GM12878 (cell line): ENCODE measurements at regions not wholly inside any gene's neighbourhood (a gene's known extent, or its start where the extent isn't known, plus 50 kb on each side); places are given as distances from the start of the nearest gene placed in this dataset.

Experiments
- ATAC-seq: fragments of 200-7000 bp; cut with Tn5 transposase; 3 replicates; pipeline ENCODE4 v1.9.1; 2020; ENCODE audit warnings: mild to moderate bottlenecking, moderate library complexity
- BruUV-seq: library from RNA; stranded (reverse); fragments of 400-500 nt; replicated peaks from 2 replicates; lab custom pipeline; 2021; lab: Mats Ljungman, UMichigan
- CTCF ChIA-PET: fragments of 300-600 bp; sonication (Branson Sonifier 250); formaldehyde crosslinking; extraction: SDS; loops from one replicate; lab custom pipeline; 2021; ENCODE audit warnings: inconsistent platforms; lab: Yijun Ruan, JAX
- POLR2A ChIA-PET: fragments of 350-600 bp; formaldehyde crosslinking; extraction: SDS; loops from one replicate; lab custom pipeline; 2021; ENCODE audit warnings: inconsistent platforms; lab: Charles Lee
- RAD21 ChIA-PET: fragments of 300-600 bp; sonication (Branson Sonifier 250); formaldehyde crosslinking; loops from one replicate; lab custom pipeline; 2023; ENCODE audit warnings: antibody characterized with exemption; ENCODE audit not compliant: unreplicated experiment; lab: Charles Lee
- SMC1A ChIA-PET: fragments of 300-600 bp; sonication (Branson Sonifier 250); formaldehyde crosslinking; loops from one replicate; lab custom pipeline; 2023; ENCODE audit not compliant: unreplicated experiment, uncharacterized antibody; lab: Charles Lee
- DNase-seq: peaks from one replicate; pipeline ENCODE4 v3.0.0-alpha.2; 2011; ENCODE audit warnings: low read depth, low spot score
- FAIRE-seq: peaks from 3 replicates; lab custom pipeline; 2011; peaks lifted over from hg19 to GRCh38; lab: Jason Lieb, UNC
- H2AFZ ChIP-seq: 2 replicates; pipeline ENCODE4 v1.6.0; 2011; ENCODE audit warnings: low read depth, low read length, control low read depth; ENCODE audit not compliant: control insufficient read depth
- H3K27ac ChIP-seq: 2 replicates; pipeline ENCODE4 v1.5.1; 2011; ENCODE audit warnings: control low read depth; ENCODE audit not compliant: control insufficient read depth, insufficient read depth
- H3K27me3 ChIP-seq, 2 experiments: replicated peaks in 1 of 2; 2 replicates each; pipeline versions ENCODE4 v1.6.0 to v1.6.1; 2011; ENCODE audit warnings: low read length in 1 of 2; ENCODE audit not compliant: control insufficient read depth in 2 of 2, insufficient read depth in 2 of 2
- H3K36me3 ChIP-seq, 2 experiments: 2 replicates each; pipeline ENCODE4 v1.5.1; 2011; ENCODE audit warnings: low read length in 1 of 2; ENCODE audit not compliant: control insufficient read depth in 2 of 2, insufficient read depth in 2 of 2
- H3K4me1 ChIP-seq: 2 replicates; pipeline ENCODE4 v1.6.1; 2011; ENCODE audit warnings: mild to moderate bottlenecking, low read length, moderate library complexity, mixed read lengths; ENCODE audit not compliant: control insufficient read depth, insufficient read depth
- H3K4me2 ChIP-seq: 2 replicates; pipeline ENCODE4 v1.6.0; 2011; ENCODE audit warnings: control low read depth; ENCODE audit not compliant: control insufficient read depth, insufficient read depth
- H3K4me3 ChIP-seq: fragments of 200-600 bp; sonication (generic); 2 replicates; pipeline ENCODE4 v1.5.1; 2016
- H3K79me2 ChIP-seq: 2 replicates; pipeline ENCODE4 v1.6.0; 2011; ENCODE audit warnings: low read length; ENCODE audit not compliant: control insufficient read depth, insufficient read depth
- H3K9ac ChIP-seq: 2 replicates; pipeline ENCODE4 v1.8.0; 2011; ENCODE audit warnings: low read length, control low read depth, mixed read lengths; ENCODE audit not compliant: control insufficient read depth, insufficient read depth
- H3K9me3 ChIP-seq: replicated peaks from 3 replicates; pipeline ENCODE4 v1.5.1; 2011; ENCODE audit warnings: mild to moderate bottlenecking, low read length; ENCODE audit not compliant: control insufficient read depth, insufficient read depth
- H4K20me1 ChIP-seq: 2 replicates; pipeline ENCODE4 v1.6.0; 2011; ENCODE audit not compliant: control insufficient read depth, insufficient read depth
- ASH2L ChIP-seq: fragments of 300-600, 200-600 bp; sonication (generic); IDR thresholded peaks from 2 replicates; pipeline ENCODE4 v1.6.1; 2017; ENCODE audit warnings: low read depth, mild to moderate bottlenecking, borderline replicate concordance
- EP300 ChIP-seq, 2 experiments: fragments of 150-350 bp in 1 of 2; IDR thresholded peaks; 2 replicates each; pipeline ENCODE4 v1.6.1; 2011 to 2012; ENCODE audit warnings: low read depth in 2 of 2, low read length in 2 of 2, borderline replicate concordance in 1 of 2, improper control_type of control experiment in 1 of 2, inconsistent platforms in 1 of 2; ENCODE audit not compliant: control insufficient read depth in 1 of 2
- FOS ChIP-seq: IDR thresholded peaks from 3 replicates; pipeline ENCODE4 v1.6.1; 2011; ENCODE audit warnings: borderline replicate concordance; ENCODE audit not compliant: insufficient read length; ENCODE audit errors: extremely low read depth
- KAT2A ChIP-seq: conservative IDR thresholded peaks from 2 replicates; pipeline ENCODE4 v1.6.1; 2011; ENCODE audit warnings: low read depth, low read length; ENCODE audit not compliant: control insufficient read depth
- NBN ChIP-seq: fragments of 450-650 bp; IDR thresholded peaks from 2 replicates; pipeline ENCODE4 v1.6.1; 2016
- STAT1 ChIP-seq: fragments of 450-650 bp; conservative IDR thresholded peaks from 2 replicates; pipeline ENCODE4 v1.6.1; 2014; ENCODE audit warnings: antibody characterized with exemption, mild to moderate bottlenecking
- STAT3 ChIP-seq: IDR thresholded peaks from 2 replicates; pipeline ENCODE4 v1.6.1; 2011; ENCODE audit warnings: low read depth, low read length, improper control_type of control experiment
- TCF3 ChIP-seq: IDR thresholded peaks from 2 replicates; pipeline ENCODE4 v1.6.1; 2012; ENCODE audit warnings: low read depth, mild to moderate bottlenecking, low read length, borderline replicate concordance; ENCODE audit not compliant: insufficient read depth
- ZNF207 ChIP-seq: fragments of 450-650 bp; IDR thresholded peaks from 2 replicates; pipeline ENCODE4 v1.6.1; 2014; ENCODE audit warnings: antibody characterized with exemption, mild to moderate bottlenecking, borderline replicate concordance
- WGBS: methylation state at CpG from one replicate; pipeline ENCODE4 v1.1.6; 2016; ENCODE audit warnings: low lambda C conversion rate; ENCODE audit not compliant: insufficient replicate concordance, insufficient coverage; ENCODE audit errors: missing lambda C conversion rate; 5-methylcytosine and 5-hydroxymethylcytosine counted together
- in situ Hi-C: fragments of 300-500 bp; cut with MboI; formaldehyde crosslinking; loops from 9 replicates; pipeline ENCODE4 v1.14.3; 2018; ENCODE audit warnings: mixed read lengths
- intact Hi-C: fragments of 100-400 bp; cut with micrococcal nuclease; formaldehyde crosslinking; loops from one replicate; pipeline ENCODE4 v1.14.2; 2022; ENCODE audit not compliant: unreplicated experiment

- in situ Hi-C loops = no loop called here
- POLR2A ChIA-PET = no interaction called here
- H3K36me3 ChIP-seq = no peaks in the 10 kb centered on the region
- no peak for DNase-seq
- no peak for ATAC-seq
- no peaks in the 10 kb centered on the region for H4K20me1 ChIP-seq
- RAD21 ChIA-PET = no interaction called here
- BruUV-seq = no TSS peak
- no peak overlapping the region for H3K27ac ChIP-seq
- no peaks in the 10 kb centered on the region for H3K79me2 ChIP-seq
- SMC1A ChIA-PET = no interaction called here
- WGBS = 50% methylated on average over 1 of the region's 1 CpG
- H3K4me1 ChIP-seq = no peaks in the 10 kb centered on the region
- no peak overlapping the region for H3K4me2 ChIP-seq
- no peak overlapping the region for H3K9ac ChIP-seq
- no peak overlapping the region for H3K4me3 ChIP-seq
- CTCF ChIA-PET = no interaction called here
- H2AFZ ChIP-seq = no peak overlapping the region
- FAIRE-seq = no peak
- no peaks in the 10 kb centered on the region for H3K27me3 ChIP-seq
- intact Hi-C loops = no loop called here
- no peaks in the 10 kb centered on the region for H3K9me3 ChIP-seq
- TF ChIP-seq STAT1 (no peak), ZNF207 (no peak), FOS (no peak), EP300 (IDR thresholded peaks at IDR 0.05; ENCODE audit: borderline replicate concordance in 1 of 2, control insufficient read depth in 1 of 2, low read depth in 2 of 2, low read length in 2 of 2) (no peak), KAT2A (no peak), STAT3 (no peak), TCF3 (no peak), ASH2L (no peak), NBN (no peak)
Observed at GRCh38 chr1:14217384-14217783, 381.1 kb upstream of the KAZN start.

- Histone ChIP-seq H2AFZ (no peak overlapping the region), H3K4me2 (no peak overlapping the region), H3K4me1 (no peaks in the 10 kb centered on the region), H3K9ac (no peak overlapping the region), H3K79me2 (no peaks in the 10 kb centered on the region), H4K20me1 (no peaks in the 10 kb centered on the region), H3K4me3 (no peak overlapping the region), H3K36me3 (no peaks in the 10 kb centered on the region), H3K9me3 (no peaks in the 10 kb centered on the region), H3K27me3 (no peaks in the 10 kb centered on the region), H3K27ac (no peak overlapping the region)
- ChIA-PET RAD21 (no interaction called here), SMC1A (no interaction called here), CTCF (no interaction called here), POLR2A (no interaction called here)
- FAIRE-seq (no peak), ATAC-seq (no peak), DNase-seq (no peak)
- no peak for TF ChIP-seq ASH2L
- WGBS = 13% methylated on average over 4 of the region's 4 CpGs
- no TSS peak for BruUV-seq
- in situ Hi-C loops (no loop called here), intact Hi-C loops (no loop called here)
Observed at GRCh38 chr1:14220324-14220723, 378.2 kb upstream of the KAZN start.
